ENCODE measurements at regions not wholly inside any gene's neighbourhood (a gene's known extent, or its start where the extent isn't known, plus 50 kb on each side); places are given as distances from the start of the nearest gene placed in this dataset.

DNA sequence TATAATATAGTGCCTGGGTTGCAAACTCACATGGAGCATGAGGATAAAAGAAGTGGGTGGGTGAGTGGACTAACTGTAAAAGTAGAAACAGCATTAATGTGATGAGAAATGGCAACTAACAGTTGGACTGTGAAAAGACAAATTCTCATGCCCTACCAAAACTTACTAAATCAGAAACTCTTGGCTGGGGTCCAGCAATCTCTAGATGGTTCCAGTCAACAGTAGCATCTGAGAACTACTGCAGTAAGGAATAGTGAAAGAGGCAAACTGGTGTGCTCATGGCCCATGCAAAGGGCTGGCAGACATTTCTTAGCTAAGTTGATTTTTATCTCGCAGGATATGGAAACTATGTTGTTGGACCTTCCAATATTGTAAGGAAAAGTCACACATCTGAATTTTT lies 150.3 kb downstream of the PIK3R1 start:
- TF ChIP-seq EZH2phosphoT487 (IDR thresholded peaks at IDR 0.05; ENCODE audit: unreplicated experiment) = no peak
- TF ChIP-seq, protein P1, sequence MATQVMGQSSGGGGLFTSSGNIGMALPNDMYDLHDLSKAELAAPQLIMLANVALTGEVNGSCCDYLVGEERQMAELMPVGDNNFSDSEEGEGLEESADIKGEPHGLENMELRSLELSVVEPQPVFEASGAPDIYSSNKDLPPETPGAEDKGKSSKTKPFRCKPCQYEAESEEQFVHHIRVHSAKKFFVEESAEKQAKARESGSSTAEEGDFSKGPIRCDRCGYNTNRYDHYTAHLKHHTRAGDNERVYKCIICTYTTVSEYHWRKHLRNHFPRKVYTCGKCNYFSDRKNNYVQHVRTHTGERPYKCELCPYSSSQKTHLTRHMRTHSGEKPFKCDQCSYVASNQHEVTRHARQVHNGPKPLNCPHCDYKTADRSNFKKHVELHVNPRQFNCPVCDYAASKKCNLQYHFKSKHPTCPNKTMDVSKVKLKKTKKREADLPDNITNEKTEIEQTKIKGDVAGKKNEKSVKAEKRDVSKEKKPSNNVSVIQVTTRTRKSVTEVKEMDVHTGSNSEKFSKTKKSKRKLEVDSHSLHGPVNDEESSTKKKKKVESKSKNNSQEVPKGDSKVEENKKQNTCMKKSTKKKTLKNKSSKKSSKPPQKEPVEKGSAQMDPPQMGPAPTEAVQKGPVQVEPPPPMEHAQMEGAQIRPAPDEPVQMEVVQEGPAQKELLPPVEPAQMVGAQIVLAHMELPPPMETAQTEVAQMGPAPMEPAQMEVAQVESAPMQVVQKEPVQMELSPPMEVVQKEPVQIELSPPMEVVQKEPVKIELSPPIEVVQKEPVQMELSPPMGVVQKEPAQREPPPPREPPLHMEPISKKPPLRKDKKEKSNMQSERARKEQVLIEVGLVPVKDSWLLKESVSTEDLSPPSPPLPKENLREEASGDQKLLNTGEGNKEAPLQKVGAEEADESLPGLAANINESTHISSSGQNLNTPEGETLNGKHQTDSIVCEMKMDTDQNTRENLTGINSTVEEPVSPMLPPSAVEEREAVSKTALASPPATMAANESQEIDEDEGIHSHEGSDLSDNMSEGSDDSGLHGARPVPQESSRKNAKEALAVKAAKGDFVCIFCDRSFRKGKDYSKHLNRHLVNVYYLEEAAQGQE (IDR thresholded peaks at IDR 0.05; ENCODE audit: unreplicated experiment) = no peak
- no peak for TF ChIP-seq EZH2 (IDR thresholded peaks at IDR 0.05; ENCODE audit: low read depth, unreplicated experiment)
- TF ChIP-seq, protein P2, sequence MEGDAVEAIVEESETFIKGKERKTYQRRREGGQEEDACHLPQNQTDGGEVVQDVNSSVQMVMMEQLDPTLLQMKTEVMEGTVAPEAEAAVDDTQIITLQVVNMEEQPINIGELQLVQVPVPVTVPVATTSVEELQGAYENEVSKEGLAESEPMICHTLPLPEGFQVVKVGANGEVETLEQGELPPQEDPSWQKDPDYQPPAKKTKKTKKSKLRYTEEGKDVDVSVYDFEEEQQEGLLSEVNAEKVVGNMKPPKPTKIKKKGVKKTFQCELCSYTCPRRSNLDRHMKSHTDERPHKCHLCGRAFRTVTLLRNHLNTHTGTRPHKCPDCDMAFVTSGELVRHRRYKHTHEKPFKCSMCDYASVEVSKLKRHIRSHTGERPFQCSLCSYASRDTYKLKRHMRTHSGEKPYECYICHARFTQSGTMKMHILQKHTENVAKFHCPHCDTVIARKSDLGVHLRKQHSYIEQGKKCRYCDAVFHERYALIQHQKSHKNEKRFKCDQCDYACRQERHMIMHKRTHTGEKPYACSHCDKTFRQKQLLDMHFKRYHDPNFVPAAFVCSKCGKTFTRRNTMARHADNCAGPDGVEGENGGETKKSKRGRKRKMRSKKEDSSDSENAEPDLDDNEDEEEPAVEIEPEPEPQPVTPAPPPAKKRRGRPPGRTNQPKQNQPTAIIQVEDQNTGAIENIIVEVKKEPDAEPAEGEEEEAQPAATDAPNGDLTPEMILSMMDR (conservative IDR thresholded peaks at IDR 0.05; ENCODE audit: low read depth in 2 of 2) = no peak
- TF ChIP-seq STAT1 (IDR thresholded peaks at IDR 0.05; ENCODE audit: unreplicated experiment) = no peak
- TF ChIP-seq CREB1 (CRISPR knock-in tag; IDR thresholded peaks at IDR 0.05; ENCODE audit: low read depth) = no peak
- TF ChIP-seq, protein P3, sequence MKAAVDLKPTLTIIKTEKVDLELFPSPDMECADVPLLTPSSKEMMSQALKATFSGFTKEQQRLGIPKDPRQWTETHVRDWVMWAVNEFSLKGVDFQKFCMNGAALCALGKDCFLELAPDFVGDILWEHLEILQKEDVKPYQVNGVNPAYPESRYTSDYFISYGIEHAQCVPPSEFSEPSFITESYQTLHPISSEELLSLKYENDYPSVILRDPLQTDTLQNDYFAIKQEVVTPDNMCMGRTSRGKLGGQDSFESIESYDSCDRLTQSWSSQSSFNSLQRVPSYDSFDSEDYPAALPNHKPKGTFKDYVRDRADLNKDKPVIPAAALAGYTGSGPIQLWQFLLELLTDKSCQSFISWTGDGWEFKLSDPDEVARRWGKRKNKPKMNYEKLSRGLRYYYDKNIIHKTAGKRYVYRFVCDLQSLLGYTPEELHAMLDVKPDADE (IDR thresholded peaks at IDR 0.05) = no peak
- TF ChIP-seq POLR2AphosphoS5 (IDR thresholded peaks at IDR 0.05; ENCODE audit: low read depth) = no peak
- no peak for TF ChIP-seq JUNB (IDR thresholded peaks at IDR 0.05; ENCODE audit: unreplicated experiment)
- no peak for TF ChIP-seq NANOG (IDR thresholded peaks at IDR 0.05; ENCODE audit: borderline replicate concordance)

Data from GM23338 (cell line).